ENCODE measurements at regions not wholly inside any gene's neighbourhood (a gene's known extent, or its start where the extent isn't known, plus 50 kb on each side); places are given as distances from the start of the nearest gene placed in this dataset.

- H3K4me1 Mint-ChIP-seq: peaks cover 4% of the 10 kb centered on the region
- no peak overlapping the region for H3K27ac Mint-ChIP-seq
- no peak overlapping the region for H3K4me3 Mint-ChIP-seq
- no peak for TF ChIP-seq CTCF (IDR thresholded peaks at IDR 0.05; ENCODE audit: unreplicated experiment in 3 of 3)
- H3K36me3 Mint-ChIP-seq (ENCODE audit: low read depth): no peaks in the 10 kb centered on the region
- H3K27me3 Mint-ChIP-seq (ENCODE audit: low read depth): no peaks in the 10 kb centered on the region
- H3K9me3 Mint-ChIP-seq: no peaks in the 10 kb centered on the region
Observed at GRCh38 chr4:134754301-134755019, 552.9 kb upstream of the PABPC4L start.

- TF ChIP-seq CTCF (IDR thresholded peaks at IDR 0.05; ENCODE audit: unreplicated experiment in 3 of 3): no peak
- Mint-ChIP-seq H3K4me1 (peaks cover 4% of the 10 kb centered on the region), H3K4me3 (no peak overlapping the region), H3K27me3 (ENCODE audit: low read depth) (no peaks in the 10 kb centered on the region), H3K9me3 (no peaks in the 10 kb centered on the region), H3K36me3 (ENCODE audit: low read depth) (no peaks in the 10 kb centered on the region), H3K27ac (no peak overlapping the region)
Observed at GRCh38 chr4:134753390-134753789, 551.8 kb upstream of the PABPC4L start.

- Mint-ChIP-seq H3K27me3 (ENCODE audit: low read depth) (no peaks in the 10 kb centered on the region), H3K4me3 (no peak overlapping the region), H3K36me3 (ENCODE audit: low read depth) (no peaks in the 10 kb centered on the region), H3K9me3 (peaks cover 15% of the 10 kb centered on the region), H3K4me1 (no peaks in the 10 kb centered on the region), H3K27ac (no peak overlapping the region)
- TF ChIP-seq CTCF (IDR thresholded peaks at IDR 0.05; ENCODE audit: unreplicated experiment in 3 of 3): no peak
Observed at GRCh38 chr4:134747108-134747805, 545.7 kb upstream of the PABPC4L start.

DNA sequence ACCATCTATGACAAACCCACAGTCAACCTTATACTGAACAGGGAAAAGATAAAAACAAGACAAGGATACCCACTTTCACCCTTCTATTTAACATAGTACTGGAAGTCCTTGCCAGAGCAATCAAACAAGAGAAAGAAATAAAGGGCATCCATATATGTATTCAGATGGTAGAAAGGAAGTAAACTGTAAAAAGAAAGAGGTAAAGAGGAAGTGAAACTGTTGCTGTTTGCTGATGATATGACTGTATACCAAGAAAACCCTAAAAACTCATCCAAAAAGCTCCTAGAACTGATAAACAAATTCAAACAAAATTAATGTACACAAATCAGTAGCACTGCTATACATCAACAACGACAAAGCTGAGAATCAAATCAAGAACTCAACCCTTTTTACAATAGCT, 538.7 kb upstream of the PABPC4L start:
- H3K27ac Mint-ChIP-seq: no peak overlapping the region
- TF ChIP-seq CTCF (IDR thresholded peaks at IDR 0.05; ENCODE audit: unreplicated experiment in 3 of 3): no peak
- no peaks in the 10 kb centered on the region for H3K36me3 Mint-ChIP-seq (ENCODE audit: low read depth)
- H3K4me1 Mint-ChIP-seq: no peaks in the 10 kb centered on the region
- no peaks in the 10 kb centered on the region for H3K27me3 Mint-ChIP-seq (ENCODE audit: low read depth)
- no peak overlapping the region for H3K4me3 Mint-ChIP-seq
- H3K9me3 Mint-ChIP-seq: peaks cover 18% of the 10 kb centered on the region

DNA sequence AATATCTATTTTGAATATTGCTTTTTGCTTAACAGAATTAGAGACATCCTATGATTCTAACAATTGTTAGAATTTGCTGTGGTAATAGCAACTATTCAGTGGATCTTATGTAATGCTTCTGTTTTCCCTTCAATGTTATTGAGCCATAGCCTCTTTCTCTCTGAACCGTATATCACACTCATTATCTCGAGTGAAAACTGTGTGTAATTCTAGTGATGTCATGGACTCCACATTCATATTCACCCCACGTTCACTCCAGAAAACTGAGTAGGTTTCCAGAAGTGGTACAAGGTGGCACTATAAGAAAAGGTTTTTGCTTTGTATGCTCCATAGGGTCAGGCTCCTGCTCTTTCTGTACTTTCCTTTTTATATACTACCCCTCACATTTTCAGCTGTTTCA, 534.3 kb upstream of the PABPC4L start:
- Mint-ChIP-seq H3K4me1 (no peaks in the 10 kb centered on the region), H3K9me3 (peaks cover 4% of the 10 kb centered on the region), H3K36me3 (ENCODE audit: low read depth) (no peaks in the 10 kb centered on the region), H3K27me3 (ENCODE audit: low read depth) (no peaks in the 10 kb centered on the region), H3K27ac (no peak overlapping the region), H3K4me3 (no peak overlapping the region)
- TF ChIP-seq CTCF (IDR thresholded peaks at IDR 0.05; ENCODE audit: unreplicated experiment in 3 of 3): no peak

GRCh38 chr4:134727696-134728095, 526.1 kb upstream of the PABPC4L start:
- H3K27me3 Mint-ChIP-seq (ENCODE audit: low read depth): no peaks in the 10 kb centered on the region
- no peak overlapping the region for H3K27ac Mint-ChIP-seq
- H3K4me3 Mint-ChIP-seq: no peak overlapping the region
- H3K9me3 Mint-ChIP-seq: peaks cover 4% of the 10 kb centered on the region
- no peaks in the 10 kb centered on the region for H3K36me3 Mint-ChIP-seq (ENCODE audit: low read depth)
- H3K4me1 Mint-ChIP-seq: peaks cover 4% of the 10 kb centered on the region
- TF ChIP-seq CTCF (IDR thresholded peaks at IDR 0.05; ENCODE audit: unreplicated experiment in 3 of 3): no peak

Data from nephron (organoid).